AG04449 (cell line): ENCODE measurements at regions not wholly inside any gene's neighbourhood (a gene's known extent, or its start where the extent isn't known, plus 50 kb on each side); places are given as distances from the start of the nearest gene placed in this dataset.

Experiments used
- CTCF ChIA-PET: fragments of 350-600 bp; formaldehyde crosslinking; extraction: SDS; loops from one replicate; lab custom pipeline; 2021; ENCODE audit warnings: antibody characterized with exemption; lab: Yijun Ruan, JAX
- POLR2A ChIA-PET: fragments of 400-600, 350-600 bp; formaldehyde crosslinking; extraction: SDS; loops from one replicate; lab custom pipeline; 2020; ENCODE audit warnings: antibody characterized with exemption, inconsistent platforms; lab: Yijun Ruan, JAX
- DNase-seq: peaks from one replicate; pipeline ENCODE4 v3.0.0-alpha.2; 2010; ENCODE audit warnings: low read depth, low spot score
- H3K4me3 ChIP-seq: 2 replicates; pipeline ENCODE4 v1.5.1; 2011; ENCODE audit warnings: low read depth, mild to moderate bottlenecking, control low read depth, low read length
- CTCF ChIP-seq: IDR thresholded peaks from one replicate; pipeline ENCODE4 v1.5.1; 2011; ENCODE audit warnings: mild to moderate bottlenecking, moderate library complexity, low read length, control low read depth, inconsistent platforms; ENCODE audit not compliant: insufficient read depth; ENCODE audit errors: missing control alignments

- POLR2A ChIA-PET, result no interaction called here
- no peak for TF ChIP-seq CTCF
- no peak for DNase-seq
- H3K4me3 ChIP-seq, result no peak overlapping the region
- CTCF ChIA-PET, result interaction anchor here (1.9 to 4.1 kb wide), 2 partner anchors 18 to 128 kb away, joined by 5 to 44 read pairs; no protein-coding TSS in a partner anchor
Measured at GRCh38 chr15:92224843-92225242, 168.8 kb upstream of the ST8SIA2 start.

DNA sequence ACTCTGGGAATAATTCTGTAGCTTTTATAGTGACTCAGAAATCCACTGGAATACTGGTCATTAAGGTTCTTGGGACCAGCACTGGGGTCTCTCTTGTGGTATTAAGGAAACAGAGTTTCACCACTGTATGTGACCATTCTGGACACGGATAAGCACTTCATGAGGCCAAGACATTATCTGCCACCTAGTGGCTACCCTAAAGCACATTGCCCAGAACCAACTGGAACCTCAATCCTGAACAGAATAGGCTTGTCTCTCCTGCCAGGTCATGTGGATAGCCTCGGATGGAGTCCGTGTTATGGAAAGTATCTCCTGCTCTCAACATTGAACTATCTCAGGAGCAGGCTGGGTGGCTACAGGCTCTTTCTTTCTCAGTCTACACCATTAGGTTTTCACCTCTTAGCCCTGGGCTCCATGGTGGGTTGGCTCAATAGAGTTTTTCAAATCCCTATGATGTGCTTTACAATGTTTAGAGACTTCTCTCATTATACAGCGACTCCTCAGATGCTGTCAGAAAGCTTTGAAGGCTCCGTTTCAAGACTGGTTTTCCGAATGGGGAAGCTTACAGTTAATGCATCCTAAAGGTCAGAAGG lies 167.6 kb upstream of the ST8SIA2 start:
- ChIA-PET CTCF (interaction anchor here (1.0 to 4.1 kb wide), 6 partner anchors 19 to 139 kb away, joined by 3 to 44 read pairs (median 5); no protein-coding TSS in a partner anchor), POLR2A (no interaction called here)
- H3K4me3 ChIP-seq, result no peak overlapping the region
- no peak for DNase-seq
- peak; percentile 38 for TF ChIP-seq CTCF

- no peak for TF ChIP-seq CTCF
- ChIA-PET CTCF (interaction anchor here (4.1 kb wide), 1 partner anchor 132 kb away, joined by 44 read pairs; no protein-coding TSS in a partner anchor), POLR2A (no interaction called here)
- H3K4me3 ChIP-seq, result no peak overlapping the region
- DNase-seq, result no peak
Measured at GRCh38 chr15:92228830-92229229, 164.9 kb upstream of the ST8SIA2 start.

DNA sequence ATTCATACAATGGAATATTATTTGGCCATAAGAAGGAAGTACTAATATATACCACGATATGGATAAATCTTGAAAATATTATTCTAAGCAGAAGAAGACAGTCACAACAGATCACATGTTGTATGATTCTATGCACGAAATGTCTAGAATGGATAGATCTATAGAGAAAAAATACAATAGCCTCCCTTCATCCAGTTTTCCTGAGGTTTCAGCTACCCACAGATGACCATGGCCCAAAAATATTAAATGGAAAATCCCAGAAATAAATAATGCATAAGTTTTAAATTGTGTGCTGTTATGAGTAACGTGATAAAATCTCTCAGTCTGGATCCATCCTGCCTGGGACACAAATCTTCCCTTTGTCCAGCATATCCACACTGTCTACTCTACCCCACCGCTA lies 162.2 kb upstream of the ST8SIA2 start:
- no peak for DNase-seq
- ChIA-PET CTCF (no interaction called here), POLR2A (no interaction called here)
- TF ChIP-seq CTCF, result no peak
- H3K4me3 ChIP-seq, result no peak overlapping the region

DNA sequence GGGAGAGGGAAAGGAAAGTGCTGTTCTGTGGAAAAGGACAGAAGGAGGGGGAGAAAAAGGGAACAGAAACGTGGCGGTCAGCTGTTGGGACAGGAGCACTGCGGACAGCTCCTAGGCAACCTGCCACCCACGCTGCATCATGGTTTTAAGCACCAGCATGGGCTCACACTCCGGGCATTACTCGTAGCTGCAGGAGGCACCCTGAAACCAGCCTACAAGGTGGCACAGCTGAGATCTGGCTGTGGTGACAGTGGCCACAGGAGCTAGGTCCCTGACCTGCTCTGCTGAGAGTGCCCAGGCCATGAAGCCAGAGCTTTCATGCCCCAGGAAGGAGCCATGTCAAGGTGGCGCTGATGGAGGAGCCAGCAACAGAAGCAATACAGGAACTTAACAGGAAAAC lies 161.4 kb upstream of the ST8SIA2 start:
- ChIA-PET CTCF (interaction anchor here (2.8 kb wide), 1 partner anchor 141 kb away, joined by 8 read pairs; no protein-coding TSS in a partner anchor), POLR2A (no interaction called here)
- DNase-seq, result no peak
- no peak for TF ChIP-seq CTCF
- H3K4me3 ChIP-seq, result no peak overlapping the region

- no peak overlapping the region for H3K4me3 ChIP-seq
- ChIA-PET CTCF (interaction anchor here (2.8 kb wide), 1 partner anchor 141 kb away, joined by 8 read pairs; no protein-coding TSS in a partner anchor), POLR2A (no interaction called here)
- TF ChIP-seq CTCF, result no peak
- no peak for DNase-seq
Measured at GRCh38 chr15:92232876-92233275, 160.8 kb upstream of the ST8SIA2 start.
